H1 (cell line): ENCODE measurements at regions not wholly inside any gene's neighbourhood (a gene's known extent, or its start where the extent isn't known, plus 50 kb on each side); places are given as distances from the start of the nearest gene placed in this dataset.
"Not testable (repeated sequence)": the region's sequence is repeated elsewhere in the genome, so short reads cannot be mapped to it uniquely, and the experiment has no call there.

Experiments
- CTCF ChIA-PET: fragments of 300-600 bp; sonication (Branson Sonifier 250); formaldehyde crosslinking; loops from one replicate; lab custom pipeline; 2021; ENCODE audit not compliant: partially characterized antibody; lab: Charles Lee
- POLR2A ChIA-PET: fragments of 300-600 bp; sonication (Branson Sonifier 250); formaldehyde crosslinking; loops from one replicate; lab custom pipeline; 2021; ENCODE audit warnings: inconsistent platforms; ENCODE audit not compliant: partially characterized antibody; lab: Charles Lee
- DNase-seq, 2 experiments: peaks; one replicate each; pipeline versions ENCODE4 v3.0.0 to v3.0.0-alpha.2; 2010 to 2022; ENCODE audit warnings: low spot score in 2 of 2, low read depth in 1 of 2, mixed read lengths in 1 of 2
- FAIRE-seq: peaks from 2 replicates; lab custom pipeline; 2011; peaks lifted over from hg19 to GRCh38; lab: Jason Lieb, UNC
- H2AFZ ChIP-seq: 2 replicates; pipeline ENCODE4 v1.8.1; 2012; ENCODE audit warnings: low read length, inconsistent platforms
- H2AK5ac ChIP-seq: 2 replicates; pipeline ENCODE4 v1.6.1; 2013; ENCODE audit warnings: low read depth, low read length
- H2BK120ac ChIP-seq: replicated peaks from 2 replicates; pipeline ENCODE3; 2013; ENCODE audit warnings: low read depth, low read length, inconsistent platforms
- H2BK12ac ChIP-seq: 2 replicates; pipeline ENCODE4 v1.6.1; 2013; ENCODE audit warnings: low read depth, low read length
- H2BK15ac ChIP-seq: 2 replicates; pipeline ENCODE4 v1.6.1; 2013; ENCODE audit warnings: low read length
- H2BK20ac ChIP-seq: 2 replicates; pipeline ENCODE4 v1.6.1; 2013; ENCODE audit warnings: low read length
- H2BK5ac ChIP-seq: 2 replicates; pipeline ENCODE4 v1.6.1; 2013; ENCODE audit warnings: low read depth, low read length
- H3K14ac ChIP-seq: 2 replicates; pipeline ENCODE4 v1.6.1; 2013; ENCODE audit warnings: inconsistent platforms; ENCODE audit not compliant: insufficient read length
- H3K18ac ChIP-seq: 2 replicates; pipeline ENCODE4 v1.6.1; 2013; ENCODE audit warnings: low read length; ENCODE audit errors: extremely low read depth
- H3K23ac ChIP-seq: 2 replicates; pipeline ENCODE4 v1.6.1; 2013; ENCODE audit warnings: inconsistent platforms; ENCODE audit not compliant: insufficient read length
- H3K23me2 ChIP-seq: 2 replicates; pipeline ENCODE4 v1.6.1; 2013; ENCODE audit warnings: low read depth, low read length
- H3K27ac ChIP-seq: 2 replicates; pipeline ENCODE4 v1.6.1; 2011; ENCODE audit warnings: low read depth, low read length, inconsistent platforms
- H3K27me3 ChIP-seq, 4 experiments: replicated peaks in 1 of 4; 1 replicate in 1 of 4; 2 replicates in 3 of 4; pipeline versions ENCODE4 v1.6.1 to v1.8.1; 2011 to 2013; ENCODE audit warnings: low read length in 3 of 4, mild to moderate bottlenecking in 3 of 4, inconsistent platforms in 2 of 4, mixed read lengths in 2 of 4, moderate library complexity in 1 of 4; ENCODE audit not compliant: control insufficient read depth in 3 of 4, insufficient read depth in 3 of 4; ENCODE audit errors: extremely low read depth in 1 of 4
- H3K36me3 ChIP-seq, 4 experiments: 2 replicates each; pipeline versions ENCODE4 v1.6.1 to v1.8.1; 2011 to 2013; ENCODE audit warnings: mild to moderate bottlenecking in 4 of 4, low read length in 3 of 4, moderate library complexity in 2 of 4, control low read depth in 1 of 4, inconsistent platforms in 1 of 4; ENCODE audit not compliant: insufficient read depth in 4 of 4, control insufficient read depth in 2 of 4
- H3K4ac ChIP-seq: replicated peaks from 2 replicates; pipeline ENCODE3; 2013; ENCODE audit warnings: low read length, low read depth, mixed read lengths, inconsistent platforms; ENCODE audit not compliant: insufficient read length
- H3K4me1 ChIP-seq, 4 experiments: replicated peaks in 1 of 4; 1 replicate in 1 of 4; 2 replicates in 3 of 4; pipeline versions ENCODE4 v1.6.1 to v1.8.1; 2011 to 2013; ENCODE audit warnings: low read length in 3 of 4, inconsistent platforms in 2 of 4, mixed read lengths in 1 of 4; ENCODE audit not compliant: insufficient read depth in 4 of 4, control insufficient read depth in 3 of 4
- H3K4me2 ChIP-seq, 2 experiments: 2 replicates each; pipeline versions ENCODE4 v1.6.1 to v1.8.1; 2011 to 2013; ENCODE audit warnings: low read depth in 2 of 2, low read length in 2 of 2, control low read depth in 1 of 2, inconsistent platforms in 1 of 2, mild to moderate bottlenecking in 1 of 2; ENCODE audit not compliant: insufficient read depth in 1 of 2
- H3K4me3 ChIP-seq, 4 experiments: fragments of 200-600, 300-600 bp in 1 of 4; sonication (generic), shearing (Covaris generic), sonication (Bioruptor Twin) in 1 of 4; 2 replicates each; pipeline versions ENCODE4 v1.5.1 to v1.8.1; 2011 to 2016; ENCODE audit warnings: low read length in 4 of 4, low read depth in 3 of 4, control low read depth in 2 of 4, inconsistent platforms in 2 of 4, mild to moderate bottlenecking in 2 of 4, mixed read lengths in 1 of 4, moderate library complexity in 1 of 4; ENCODE audit not compliant: insufficient read depth in 2 of 4; ENCODE audit errors: extremely low read depth in 1 of 4
- H3K56ac ChIP-seq: replicated peaks from 2 replicates; pipeline ENCODE3; 2013; ENCODE audit warnings: low read depth, mild to moderate bottlenecking, mixed read lengths, low read length, inconsistent platforms; ENCODE audit not compliant: insufficient read length
- H3K79me1 ChIP-seq: 2 replicates; pipeline ENCODE4 v1.6.1; 2013; ENCODE audit warnings: low read depth, low read length, control low read depth
- H3K79me2 ChIP-seq, 2 experiments: 2 replicates each; pipeline versions ENCODE4 v1.6.1 to v1.8.1; 2012 to 2013; ENCODE audit warnings: low read length in 2 of 2, mild to moderate bottlenecking in 2 of 2, inconsistent platforms in 1 of 2; ENCODE audit not compliant: insufficient read depth in 2 of 2, control insufficient read depth in 1 of 2
- H3K9ac ChIP-seq, 4 experiments: replicated peaks in 1 of 4; 1 replicate in 1 of 4; 2 replicates in 3 of 4; pipeline versions ENCODE4 v1.6.1 to v1.8.1; 2011 to 2013; ENCODE audit warnings: low read depth in 3 of 4, low read length in 3 of 4, control low read depth in 2 of 4, mild to moderate bottlenecking in 2 of 4, moderate library complexity in 2 of 4, inconsistent platforms in 1 of 4; ENCODE audit errors: extremely low read depth in 1 of 4
- H3K9me3 ChIP-seq, 2 experiments: 2 replicates each; pipeline versions ENCODE4 v1.6.1 to v1.8.1; 2012 to 2013; ENCODE audit warnings: mild to moderate bottlenecking in 2 of 2, moderate library complexity in 2 of 2, control low read depth in 1 of 2, inconsistent platforms in 1 of 2, low read depth in 1 of 2, low read length in 1 of 2, mixed read lengths in 1 of 2; ENCODE audit not compliant: insufficient read depth in 2 of 2
- H4K20me1 ChIP-seq, 2 experiments: replicated peaks in 1 of 2; 2 replicates each; pipeline versions ENCODE3 to v1.8.1; 2011 to 2013; ENCODE audit warnings: inconsistent platforms in 2 of 2, low read length in 2 of 2, mild to moderate bottlenecking in 1 of 2; ENCODE audit not compliant: insufficient read depth in 2 of 2, control insufficient read depth in 1 of 2
- H4K5ac ChIP-seq: 2 replicates; pipeline ENCODE4 v1.6.1; 2013; ENCODE audit warnings: low read length, low read depth, mixed read lengths, inconsistent platforms; ENCODE audit not compliant: insufficient read length
- H4K8ac ChIP-seq: 2 replicates; pipeline ENCODE4 v1.8.0; 2013; ENCODE audit warnings: mild to moderate bottlenecking, moderate library complexity, low read length, inconsistent platforms; ENCODE audit not compliant: insufficient read depth; ENCODE audit errors: extremely low read depth
- H4K91ac ChIP-seq: replicated peaks from 2 replicates; pipeline ENCODE3; 2013; ENCODE audit warnings: low read length, mixed read lengths, inconsistent platforms; ENCODE audit not compliant: insufficient read length
- WGBS, 2 experiments: shearing (Covaris generic) in 1 of 2; methylation state at CpG; one replicate each; pipeline versions ENCODE4 v1.1.6 to v1.1.7; 2013 to 2015; ENCODE audit warnings: low lambda C conversion rate in 2 of 2, mixed read lengths in 2 of 2, inconsistent platforms in 1 of 2, low coverage in 1 of 2, missing lambda C conversion rate in 1 of 2; ENCODE audit not compliant: insufficient replicate concordance in 2 of 2, insufficient coverage in 1 of 2, insufficient read length in 1 of 2; ENCODE audit errors: extremely low coverage in 1 of 2, missing lambda C conversion rate in 1 of 2; 5-methylcytosine and 5-hydroxymethylcytosine counted together

DNA sequence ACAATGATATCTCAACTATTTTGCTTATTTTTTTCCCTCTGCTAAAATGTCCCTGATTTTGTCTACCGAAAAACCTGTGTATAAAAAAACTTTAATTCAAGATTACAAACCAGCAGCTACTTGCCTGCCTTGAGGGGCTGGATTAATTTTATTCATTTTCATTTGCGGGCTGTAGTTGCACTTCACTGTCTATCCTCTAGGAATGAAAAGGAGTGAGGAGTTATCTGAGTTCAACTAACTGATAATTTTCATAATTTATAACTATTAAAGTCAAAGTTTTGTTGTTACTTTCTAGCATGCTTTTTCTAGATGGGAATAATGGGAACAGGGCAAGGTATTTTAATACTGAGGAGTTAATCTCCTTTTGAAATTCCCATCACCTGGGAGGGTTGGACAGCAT, 50.3 kb upstream of the AGTPBP1 start:
- H3K9me3 ChIP-seq, H2BK20ac ChIP-seq, H2AFZ ChIP-seq, H3K14ac ChIP-seq, H4K8ac ChIP-seq, CTCF ChIA-PET, H3K9ac ChIP-seq, H2BK15ac ChIP-seq, H2BK12ac ChIP-seq, H3K4me3 ChIP-seq, H4K5ac ChIP-seq, H3K23me2 ChIP-seq, POLR2A ChIA-PET, H3K4me1 ChIP-seq, H2BK5ac ChIP-seq, H3K23ac ChIP-seq, H4K20me1 ChIP-seq, H4K91ac ChIP-seq, H3K36me3 ChIP-seq, H3K56ac ChIP-seq, H3K79me2 ChIP-seq, DNase-seq, H3K27ac ChIP-seq, H3K4ac ChIP-seq, H2BK120ac ChIP-seq, H3K4me2 ChIP-seq, H3K27me3 ChIP-seq, H3K18ac ChIP-seq, H2AK5ac ChIP-seq, H3K79me1 ChIP-seq: not testable (repeated sequence)
- WGBS, 2 experiments = 85% methylated on average over 2 of the region's 2 CpGs; no CpG with 5 or more reads in 1 of the 2 experiments
- peak; percentile 45 for FAIRE-seq

- H2BK20ac ChIP-seq, H3K4me3 ChIP-seq, H3K79me1 ChIP-seq, H3K79me2 ChIP-seq, H3K23ac ChIP-seq, H2AFZ ChIP-seq, H3K27me3 ChIP-seq, CTCF ChIA-PET, H3K9ac ChIP-seq, H2BK5ac ChIP-seq, H3K14ac ChIP-seq, H3K56ac ChIP-seq, H3K18ac ChIP-seq, H3K27ac ChIP-seq, H2BK15ac ChIP-seq, H4K91ac ChIP-seq, DNase-seq, H3K4me2 ChIP-seq, H3K23me2 ChIP-seq, FAIRE-seq, H4K5ac ChIP-seq, H3K36me3 ChIP-seq, H3K4ac ChIP-seq, H2BK12ac ChIP-seq, H3K9me3 ChIP-seq, H4K20me1 ChIP-seq, H2AK5ac ChIP-seq, H4K8ac ChIP-seq, H3K4me1 ChIP-seq, H2BK120ac ChIP-seq: not testable (repeated sequence)
- POLR2A ChIA-PET = interaction anchor here (0.7 kb wide), 1 partner anchor 209 kb away, joined by 3 read pairs; no protein-coding TSS in a partner anchor
- 82% methylated on average over 6 of the region's 6 CpGs; no CpG with 5 or more reads in 1 of the 2 experiments for WGBS, 2 experiments
Observed at GRCh38 chr9:85802978-85803695, 61.4 kb upstream of the AGTPBP1 start.
